ENCODE measurements at regions not wholly inside any gene's neighbourhood (a gene's known extent, or its start where the extent isn't known, plus 50 kb on each side); places are given as distances from the start of the nearest gene placed in this dataset.

DNA sequence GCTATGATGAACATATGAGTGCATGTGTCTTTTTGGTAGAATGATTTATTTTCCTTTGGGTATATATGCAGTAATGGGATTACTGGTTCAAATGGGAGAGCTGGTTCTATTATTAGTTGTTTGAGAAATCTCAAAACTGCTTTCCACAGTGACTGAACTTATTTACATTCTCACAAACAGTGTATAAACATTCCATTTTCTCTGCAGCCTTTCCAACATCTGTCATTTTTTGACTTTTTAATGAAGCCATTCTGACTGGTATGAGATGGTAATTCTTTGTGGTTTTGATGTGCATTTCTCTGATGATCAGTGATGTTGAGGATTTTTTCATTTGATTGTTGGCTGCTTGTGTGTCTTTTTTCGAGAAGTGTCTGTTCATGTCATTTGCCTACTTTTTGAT, 1124.2 kb downstream of the NAALADL2 start:
- DNase-seq (ENCODE audit: low read depth) = peak; percentile 63
- POLR2A ChIA-PET = interaction anchor here (0.5 to 0.6 kb wide), 2 partner anchors 442 to 716 kb away, joined by 3 read pairs; no protein-coding TSS in a partner anchor
- TF ChIP-seq, protein P1, sequence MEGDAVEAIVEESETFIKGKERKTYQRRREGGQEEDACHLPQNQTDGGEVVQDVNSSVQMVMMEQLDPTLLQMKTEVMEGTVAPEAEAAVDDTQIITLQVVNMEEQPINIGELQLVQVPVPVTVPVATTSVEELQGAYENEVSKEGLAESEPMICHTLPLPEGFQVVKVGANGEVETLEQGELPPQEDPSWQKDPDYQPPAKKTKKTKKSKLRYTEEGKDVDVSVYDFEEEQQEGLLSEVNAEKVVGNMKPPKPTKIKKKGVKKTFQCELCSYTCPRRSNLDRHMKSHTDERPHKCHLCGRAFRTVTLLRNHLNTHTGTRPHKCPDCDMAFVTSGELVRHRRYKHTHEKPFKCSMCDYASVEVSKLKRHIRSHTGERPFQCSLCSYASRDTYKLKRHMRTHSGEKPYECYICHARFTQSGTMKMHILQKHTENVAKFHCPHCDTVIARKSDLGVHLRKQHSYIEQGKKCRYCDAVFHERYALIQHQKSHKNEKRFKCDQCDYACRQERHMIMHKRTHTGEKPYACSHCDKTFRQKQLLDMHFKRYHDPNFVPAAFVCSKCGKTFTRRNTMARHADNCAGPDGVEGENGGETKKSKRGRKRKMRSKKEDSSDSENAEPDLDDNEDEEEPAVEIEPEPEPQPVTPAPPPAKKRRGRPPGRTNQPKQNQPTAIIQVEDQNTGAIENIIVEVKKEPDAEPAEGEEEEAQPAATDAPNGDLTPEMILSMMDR (IDR thresholded peaks at IDR 0.05; ENCODE audit: insufficient read depth, low read depth, low read length) = no peak
- no peaks in the 10 kb centered on the region for H3K27me3 ChIP-seq (ENCODE audit: control insufficient read depth, insufficient read depth, low read length)
- CTCF ChIA-PET = no interaction called here
- no peaks in the 10 kb centered on the region for H3K36me3 ChIP-seq (ENCODE audit: control insufficient read depth, insufficient read depth, low read length)
- no peak overlapping the region for H3K4me3 ChIP-seq (ENCODE audit: low read depth, low read length)

DNA sequence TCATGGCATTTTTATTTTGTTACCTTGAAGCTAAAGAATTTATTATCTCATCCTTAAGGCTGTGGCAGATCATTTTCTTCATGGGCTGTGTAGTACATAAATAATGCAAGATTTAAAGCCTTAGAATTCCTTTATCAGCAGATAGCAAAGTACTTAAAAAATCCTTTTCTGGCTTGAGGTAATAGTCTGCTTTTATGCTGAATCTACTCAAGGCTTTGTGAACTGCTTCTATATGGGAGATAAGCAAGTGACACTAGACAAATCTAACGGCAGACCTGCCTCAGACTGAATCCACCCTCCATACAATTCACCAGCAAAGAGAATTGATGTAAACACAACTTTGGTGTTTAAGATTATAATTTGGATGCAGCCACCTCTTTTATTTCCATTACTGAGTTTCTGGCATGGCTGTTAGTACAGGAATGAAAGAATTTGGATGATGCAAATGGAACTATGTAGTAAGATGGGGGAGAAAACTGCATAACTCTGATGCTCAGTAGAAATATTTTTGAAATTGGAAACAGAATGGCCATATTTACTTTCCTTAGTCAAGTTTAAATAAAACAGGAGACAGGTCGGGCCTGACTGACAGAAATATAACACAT, 1121.5 kb downstream of the NAALADL2 start:
- ChIA-PET POLR2A (no interaction called here), CTCF (no interaction called here)
- Histone ChIP-seq H3K36me3 (ENCODE audit: control insufficient read depth, insufficient read depth, low read length) (no peaks in the 10 kb centered on the region), H3K4me3 (ENCODE audit: low read depth, low read length) (no peak overlapping the region), H3K27me3 (ENCODE audit: control insufficient read depth, insufficient read depth, low read length) (no peaks in the 10 kb centered on the region)
- DNase-seq (ENCODE audit: low read depth) = peak; percentile 43
- TF ChIP-seq, protein P1 (IDR thresholded peaks at IDR 0.05; ENCODE audit: insufficient read depth, low read depth, low read length) = no peak

DNA sequence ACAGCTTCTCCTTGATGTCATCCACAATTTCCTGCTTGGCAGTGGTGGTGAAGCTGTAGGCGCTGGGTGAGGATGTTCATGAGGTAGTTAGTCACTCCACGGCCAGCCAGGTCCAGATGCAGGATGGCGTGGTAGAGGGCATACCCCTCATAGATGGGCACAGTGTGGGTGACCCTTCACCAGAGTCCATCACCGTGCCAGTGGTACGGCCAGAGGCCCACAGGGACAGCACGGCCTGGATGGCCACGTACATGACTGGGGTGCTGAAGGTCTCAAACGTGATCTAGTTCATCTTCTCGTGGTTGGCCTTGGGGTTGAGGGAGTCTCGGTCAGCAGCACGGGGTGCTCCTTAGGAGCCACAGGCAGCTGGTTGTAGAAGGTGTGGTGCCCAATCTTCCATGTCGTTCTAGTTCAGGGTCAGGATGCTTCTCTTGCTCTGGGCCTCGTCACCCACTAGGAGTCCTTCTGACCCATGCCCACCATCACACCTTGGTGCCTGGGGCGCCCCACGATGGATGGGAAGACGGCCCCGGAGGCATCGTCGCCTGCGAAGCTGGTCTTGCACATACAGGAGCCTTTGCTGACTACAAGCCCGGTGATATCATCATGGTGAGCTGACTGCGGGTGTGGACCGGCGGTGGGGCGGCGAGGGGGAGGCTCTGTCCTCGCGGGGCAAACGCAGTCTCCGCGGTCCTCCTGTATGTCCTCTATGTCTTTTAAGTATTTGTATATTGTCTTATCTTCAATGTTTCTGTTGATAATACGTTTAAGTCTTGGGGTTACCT, 1119.0 kb downstream of the NAALADL2 start:
- Histone ChIP-seq H3K36me3 (ENCODE audit: control insufficient read depth, insufficient read depth, low read length) (no peaks in the 10 kb centered on the region), H3K27me3 (ENCODE audit: control insufficient read depth, insufficient read depth, low read length) (no peaks in the 10 kb centered on the region), H3K4me3 (ENCODE audit: low read depth, low read length) (no peak overlapping the region)
- TF ChIP-seq, protein P1 (IDR thresholded peaks at IDR 0.05; ENCODE audit: insufficient read depth, low read depth, low read length) = no peak
- ChIA-PET POLR2A (no interaction called here), CTCF (no interaction called here)
- no peak for DNase-seq (ENCODE audit: low read depth)

DNA sequence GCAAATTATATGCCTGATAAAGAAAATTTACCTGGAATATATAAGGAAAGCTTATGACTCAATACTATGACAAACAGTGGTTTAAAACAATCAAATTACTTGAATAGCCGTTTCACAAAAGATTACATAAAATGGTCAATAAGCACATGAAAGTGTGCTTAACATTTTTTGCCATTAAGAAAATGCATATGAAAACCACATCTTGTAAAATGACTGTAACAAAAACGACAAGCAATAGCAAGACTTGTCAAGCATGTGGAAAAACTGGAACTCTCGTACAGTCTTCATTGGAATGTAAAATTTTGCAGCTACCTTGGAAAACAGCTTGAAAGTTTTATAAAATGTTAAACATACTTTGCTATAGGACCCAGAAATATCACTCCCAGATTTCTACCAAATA, 1110.3 kb downstream of the NAALADL2 start:
- no peak for DNase-seq (ENCODE audit: low read depth)
- POLR2A ChIA-PET = no interaction called here
- Histone ChIP-seq H3K36me3 (ENCODE audit: control insufficient read depth, insufficient read depth, low read length) (no peaks in the 10 kb centered on the region), H3K27me3 (ENCODE audit: control insufficient read depth, insufficient read depth, low read length) (no peaks in the 10 kb centered on the region), H3K4me3 (ENCODE audit: low read depth, low read length) (no peak overlapping the region)
- TF ChIP-seq, protein P1 (IDR thresholded peaks at IDR 0.05; ENCODE audit: insufficient read depth, low read depth, low read length) = no peak
- CTCF ChIA-PET = no interaction called here

DNA sequence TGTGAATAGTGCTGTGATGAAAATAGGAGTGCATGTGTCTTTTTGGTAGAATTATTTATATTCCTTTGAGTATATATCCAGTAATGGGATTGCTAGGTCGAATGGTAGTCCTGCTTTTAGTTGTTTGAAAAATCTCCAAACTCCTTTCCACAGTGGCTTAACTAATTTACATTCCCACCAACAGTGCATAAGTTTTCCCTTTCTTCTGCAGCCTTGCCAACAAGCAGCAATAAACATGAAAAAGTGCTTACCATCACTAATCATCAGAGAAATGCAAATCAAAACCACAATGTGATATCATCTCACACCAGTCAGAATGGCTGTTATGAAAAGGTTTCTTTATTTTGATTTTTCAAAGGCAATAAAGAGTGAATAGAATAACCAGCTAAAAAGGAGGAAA, 1105.9 kb downstream of the NAALADL2 start:
- TF ChIP-seq, protein P1 (IDR thresholded peaks at IDR 0.05; ENCODE audit: insufficient read depth, low read depth, low read length) = no peak
- CTCF ChIA-PET = no interaction called here
- no peak overlapping the region for H3K4me3 ChIP-seq (ENCODE audit: low read depth, low read length)
- POLR2A ChIA-PET = no interaction called here
- no peaks in the 10 kb centered on the region for H3K36me3 ChIP-seq (ENCODE audit: control insufficient read depth, insufficient read depth, low read length)
- no peaks in the 10 kb centered on the region for H3K27me3 ChIP-seq (ENCODE audit: control insufficient read depth, insufficient read depth, low read length)
- DNase-seq (ENCODE audit: low read depth) = no peak
